Spleen (tissue), 11 donors: ENCODE measurements at regions not wholly inside any gene's neighbourhood (a gene's known extent, or its start where the extent isn't known, plus 50 kb on each side); places are given as distances from the start of the nearest gene placed in this dataset.

Experiments used
- DNase-seq: peaks from one replicate; pipeline ENCODE4 v3.0.0-alpha.2; 2020
- H3K27ac ChIP-seq, 8 donors: fragments of 200-600 bp; sonication (generic) in 7 of 8; 1 replicate in 4 of 8; 2 replicates in 4 of 8; pipeline versions ENCODE4 v1.5.0 to v1.8.0; 2016 to 2021; ENCODE audit warnings: inconsistent platforms in 4 of 8, mild to moderate bottlenecking in 4 of 8, moderate library complexity in 1 of 8
- H3K27me3 ChIP-seq, 7 donors: fragments of 200-600 bp; sonication (generic) in 6 of 7; replicated peaks in 1 of 7; 1 replicate in 4 of 7; 2 replicates in 3 of 7; pipeline versions ENCODE4 v1.5.0 to v1.8.0; 2016 to 2021; ENCODE audit warnings: inconsistent platforms in 3 of 7, mild to moderate bottlenecking in 1 of 7
- H3K36me3 ChIP-seq, 6 donors: fragments of 200-600 bp; sonication (generic) in 5 of 6; 1 replicate in 4 of 6; 2 replicates in 2 of 6; pipeline versions ENCODE4 v1.5.0 to v1.8.0; 2016 to 2021; ENCODE audit warnings: inconsistent platforms in 2 of 6
- H3K4me1 ChIP-seq, 6 donors: fragments of 200-600 bp; sonication (generic) in 5 of 6; 1 replicate in 3 of 6; 2 replicates in 3 of 6; pipeline versions ENCODE4 v1.5.0 to v1.8.0; 2016 to 2021; ENCODE audit warnings: inconsistent platforms in 3 of 6
- H3K4me3 ChIP-seq, 8 donors: fragments of 200-600 bp; sonication (generic) in 7 of 8; 1 replicate in 4 of 8; 2 replicates in 4 of 8; pipeline versions ENCODE4 v1.5.0 to v1.8.0; 2016 to 2021; ENCODE audit warnings: inconsistent platforms in 4 of 8, mild to moderate bottlenecking in 4 of 8, moderate library complexity in 2 of 8
- H3K9me3 ChIP-seq, 8 donors: fragments of 200-600 bp; sonication (generic) in 7 of 8; 1 replicate in 4 of 8; 2 replicates in 4 of 8; pipeline versions ENCODE4 v1.5.0 to v1.8.0; 2016 to 2021; ENCODE audit warnings: inconsistent platforms in 4 of 8
- POLR2A ChIP-seq, 3 donors: fragments of 450-650 bp; IDR thresholded peaks; one replicate each; pipeline ENCODE4 v1.5.1; 2017; ENCODE audit warnings: antibody characterized with exemption in 3 of 3, mild to moderate bottlenecking in 1 of 3
- POLR2AphosphoS5 ChIP-seq, 3 donors: sonication (generic); formaldehyde crosslinking; IDR thresholded peaks; one replicate each; pipeline ENCODE4 v1.5.1; 2017; ENCODE audit warnings: antibody characterized with exemption in 3 of 3
- WGBS, 5 donors: extraction: QIAGEN DNeasy Blood & Tissue Kit in 3 of 5; methylation state at CpG; one replicate each; pipeline versions ENCODE4 v1.1.5 to v1.1.7; 2013 to 2018; 5-methylcytosine and 5-hydroxymethylcytosine counted together
- intact Hi-C: fragments of 100-400 bp; cut with DNase I; formaldehyde crosslinking; loops from one replicate; pipeline ENCODE4 v1.15.0; 2023; ENCODE audit warnings: low total_unique reads
- TF ChIP-seq, protein P1 (sequence below), 11 experiments: fragments of 200-600 bp in 7 of 11; fragments of 450-650 bp in 4 of 11; sonication (generic) in 4 of 11; IDR thresholded peaks in 8 of 11; conservative IDR thresholded peaks in 3 of 11; 1 replicate in 7 of 11; 2 replicates in 4 of 11; pipeline versions ENCODE4 v1.4.0 to v1.8.0; 2016 to 2021; ENCODE audit warnings: antibody characterized with exemption in 11 of 11, inconsistent platforms in 4 of 11, mild to moderate bottlenecking in 1 of 11
- donor health status: healthy with polysubstance abuse.
- donor health status: DM: no; HTN: no; CAD: no; lungs with moderate emphysema.
- donor health status: DM: no; HTN: no; CAD: no.
- donor health status: Bipolar disorder and iron deficiency.
- donor health status: healthy.
- donor health status: DM: no; HTN: no; CAD: no.
- donor health status: DM: yes; HTN: yes; CAD: no.

DNA sequence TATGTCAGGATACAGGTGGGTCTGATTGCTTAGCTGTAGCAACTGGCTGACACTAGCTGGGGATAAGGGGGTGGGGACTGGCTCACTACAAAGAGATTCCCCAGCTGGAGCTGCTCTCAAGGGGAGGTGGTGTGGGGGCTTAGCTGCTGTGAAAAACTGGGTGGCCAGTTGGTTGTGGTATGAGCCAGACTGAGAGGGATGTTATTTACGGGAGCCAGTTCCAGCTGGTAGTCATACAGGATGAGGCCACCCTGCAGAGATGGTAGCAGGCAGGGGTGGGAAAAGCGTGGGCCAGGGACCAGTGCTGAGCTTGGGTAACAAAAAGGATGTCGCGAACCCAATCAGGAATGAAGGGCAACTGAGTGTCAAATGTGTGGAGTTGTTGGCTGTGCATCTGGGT is 204.0 kb upstream of the C21orf91 start:
- DNase-seq = no peak
- no peaks in the 10 kb centered on the region for H3K27me3 ChIP-seq
- TF ChIP-seq POLR2A (IDR thresholded peaks at IDR 0.05) (no peak), POLR2AphosphoS5 (IDR thresholded peaks at IDR 0.05) (no peak)
- TF ChIP-seq, protein P1, sequence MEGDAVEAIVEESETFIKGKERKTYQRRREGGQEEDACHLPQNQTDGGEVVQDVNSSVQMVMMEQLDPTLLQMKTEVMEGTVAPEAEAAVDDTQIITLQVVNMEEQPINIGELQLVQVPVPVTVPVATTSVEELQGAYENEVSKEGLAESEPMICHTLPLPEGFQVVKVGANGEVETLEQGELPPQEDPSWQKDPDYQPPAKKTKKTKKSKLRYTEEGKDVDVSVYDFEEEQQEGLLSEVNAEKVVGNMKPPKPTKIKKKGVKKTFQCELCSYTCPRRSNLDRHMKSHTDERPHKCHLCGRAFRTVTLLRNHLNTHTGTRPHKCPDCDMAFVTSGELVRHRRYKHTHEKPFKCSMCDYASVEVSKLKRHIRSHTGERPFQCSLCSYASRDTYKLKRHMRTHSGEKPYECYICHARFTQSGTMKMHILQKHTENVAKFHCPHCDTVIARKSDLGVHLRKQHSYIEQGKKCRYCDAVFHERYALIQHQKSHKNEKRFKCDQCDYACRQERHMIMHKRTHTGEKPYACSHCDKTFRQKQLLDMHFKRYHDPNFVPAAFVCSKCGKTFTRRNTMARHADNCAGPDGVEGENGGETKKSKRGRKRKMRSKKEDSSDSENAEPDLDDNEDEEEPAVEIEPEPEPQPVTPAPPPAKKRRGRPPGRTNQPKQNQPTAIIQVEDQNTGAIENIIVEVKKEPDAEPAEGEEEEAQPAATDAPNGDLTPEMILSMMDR (IDR thresholded peaks at IDR 0.05 in 8 of 11, conservative IDR thresholded peaks at IDR 0.05 in 3 of 11) = no peak
- intact Hi-C loops = no loop called here
- no peaks in the 10 kb centered on the region for H3K4me1 ChIP-seq
- no peaks in the 10 kb centered on the region for H3K9me3 ChIP-seq
- no peak overlapping the region for H3K27ac ChIP-seq
- no peak overlapping the region for H3K4me3 ChIP-seq
- WGBS, 5 donors = 77 to 94% (median 92%) methylated on average over 4 of the region's 4 CpGs
- H3K36me3 ChIP-seq = no peaks in the 10 kb centered on the region

DNA sequence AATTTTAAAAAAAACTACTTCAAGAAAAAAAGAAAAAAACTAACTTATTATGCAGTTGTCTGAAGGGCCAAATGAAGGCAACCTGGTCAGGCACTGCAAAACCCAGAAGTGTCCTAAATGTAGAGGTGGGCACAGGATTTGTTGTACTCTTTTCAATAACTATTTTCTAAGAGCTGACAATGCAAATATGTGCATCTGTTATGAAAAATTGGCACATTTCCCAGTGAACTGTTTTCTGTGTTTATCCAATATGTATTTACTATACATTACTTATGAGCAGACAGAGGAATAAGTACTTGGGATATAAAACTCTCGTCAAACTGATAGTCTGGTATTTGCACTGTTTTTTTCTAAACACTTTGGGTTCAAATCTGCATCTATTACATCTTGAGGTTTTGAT is 188.0 kb upstream of the C21orf91 start:
- H3K9me3 ChIP-seq = no peaks in the 10 kb centered on the region
- no peaks in the 10 kb centered on the region for H3K36me3 ChIP-seq
- H3K4me3 ChIP-seq = no peak overlapping the region
- H3K27ac ChIP-seq = no peak overlapping the region
- 51 to 81% (median 69%) methylated on average over 1 of the region's 1 CpG for WGBS, 5 donors
- TF ChIP-seq, protein P1 (IDR thresholded peaks at IDR 0.05 in 8 of 11, conservative IDR thresholded peaks at IDR 0.05 in 3 of 11) = no peak
- TF ChIP-seq POLR2A (IDR thresholded peaks at IDR 0.05) = no peak
- TF ChIP-seq POLR2AphosphoS5 (IDR thresholded peaks at IDR 0.05) = no peak
- H3K27me3 ChIP-seq = no peaks in the 10 kb centered on the region
- intact Hi-C loops = no loop called here
- no peak for DNase-seq
- no peaks in the 10 kb centered on the region for H3K4me1 ChIP-seq

DNA sequence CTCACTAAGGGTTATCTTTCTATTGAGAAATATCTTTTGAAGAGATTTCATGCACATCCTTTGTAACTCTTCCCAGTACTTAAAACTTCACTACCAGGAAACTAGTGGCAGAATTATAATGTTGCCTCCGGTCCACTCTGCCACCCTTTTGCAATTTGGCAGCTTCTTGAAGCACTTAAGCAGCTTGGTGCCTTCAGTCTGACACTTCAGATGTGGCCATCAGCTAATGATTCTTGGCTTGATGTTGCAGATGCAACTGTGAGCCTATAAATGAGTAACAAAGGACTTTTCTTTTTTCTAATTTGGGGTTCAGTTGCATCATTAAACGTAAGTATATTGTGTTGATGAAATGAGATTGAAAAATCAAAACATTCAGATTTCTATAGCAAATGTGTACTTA is 187.5 kb upstream of the C21orf91 start:
- intact Hi-C loops = no loop called here
- Histone ChIP-seq H3K4me1 (no peaks in the 10 kb centered on the region), H3K27ac (no peak overlapping the region), H3K9me3 (no peaks in the 10 kb centered on the region), H3K36me3 (no peaks in the 10 kb centered on the region), H3K27me3 (no peaks in the 10 kb centered on the region), H3K4me3 (no peak overlapping the region)
- TF ChIP-seq, protein P1 (IDR thresholded peaks at IDR 0.05 in 8 of 11, conservative IDR thresholded peaks at IDR 0.05 in 3 of 11) = no peak
- TF ChIP-seq POLR2AphosphoS5 (IDR thresholded peaks at IDR 0.05) (no peak), POLR2A (IDR thresholded peaks at IDR 0.05) (no peak)
- DNase-seq = no peak
- WGBS, 5 donors = 28 to 75% (median 57%) methylated on average over 2 of the region's 2 CpGs

DNA sequence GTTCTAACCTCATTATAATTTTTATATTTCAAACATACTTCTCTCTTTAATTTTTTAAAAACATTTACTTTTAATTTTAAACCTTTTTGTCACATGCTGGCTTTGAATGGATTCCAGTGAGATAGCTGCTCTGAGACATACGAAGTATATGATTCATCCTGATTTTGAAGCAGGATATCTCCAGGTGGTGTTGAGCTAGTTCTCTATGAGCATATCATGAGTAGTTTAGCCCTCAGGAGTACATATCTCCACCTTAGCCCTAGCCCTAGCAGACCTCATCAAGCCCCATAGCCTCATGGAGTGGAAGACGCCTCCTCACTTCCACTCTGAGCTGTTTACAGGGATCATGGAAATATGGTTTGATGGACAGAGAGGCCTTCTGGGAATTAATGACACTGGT is 183.2 kb upstream of the C21orf91 start:
- Histone ChIP-seq H3K27me3 (no peaks in the 10 kb centered on the region), H3K27ac (no peak overlapping the region), H3K36me3 (no peaks in the 10 kb centered on the region), H3K4me3 (no peak overlapping the region), H3K4me1 (no peaks in the 10 kb centered on the region), H3K9me3 (peaks cover 0 to 9% (median 0%) of the 10 kb centered on the region in 8 donors)
- no peak for TF ChIP-seq POLR2AphosphoS5 (IDR thresholded peaks at IDR 0.05)
- no peak for DNase-seq
- intact Hi-C loops = no loop called here
- 84 to 98% (median 92%) methylated on average over 2 of the region's 2 CpGs for WGBS, 5 donors
